ENCODE measurements at regions not wholly inside any gene's neighbourhood (a gene's known extent, or its start where the extent isn't known, plus 50 kb on each side); places are given as distances from the start of the nearest gene placed in this dataset.

GRCh38 chr2:106575955-106576354 lies 88.8 kb downstream of the CD8B2 start:
- no peak overlapping the region for H3K4ac ChIP-seq (ENCODE audit: low read depth, low read length)
- peak; percentile 49 for ATAC-seq (ENCODE audit: low read depth)
- DNase-seq = peak; percentile 56

More at GRCh38 chr2:106575955-106576354, 88.8 kb downstream of the CD8B2 start:
- H2BK120ac ChIP-seq (ENCODE audit: low read depth, low read length) = no peak overlapping the region
- no peak overlapping the region for H3K27ac ChIP-seq (ENCODE audit: insufficient read depth, low read length)
- H4K5ac ChIP-seq (ENCODE audit: low read depth, low read length) = no peak overlapping the region
- no peak overlapping the region for H2AFZ ChIP-seq (replicated peaks; ENCODE audit: low read length, poor library complexity)
- no peak overlapping the region for H2BK15ac ChIP-seq (ENCODE audit: low read depth, low read length)
- H3K4me3 ChIP-seq (ENCODE audit: insufficient read depth, low read depth, low read length) = no peak overlapping the region
- H3K36me3 ChIP-seq (ENCODE audit: control insufficient read depth, insufficient read depth, low read length) = no peaks in the 10 kb centered on the region
- no CpG with 5 or more reads among the region's 6 CpGs for WGBS, 2 experiments (ENCODE audit: extremely low coverage in 2 of 2, insufficient read length in 1 of 2)
- no peak overlapping the region for H4K8ac ChIP-seq (ENCODE audit: low read depth in 2 of 2, low read length in 2 of 2)
- no peak overlapping the region; the same call in 1 of the 2 replicates for H3K4me2 ChIP-seq (ENCODE audit: low read depth, low read length)
- no TSS peak for BruUV-seq (replicated peaks)
- H3K23ac ChIP-seq (ENCODE audit: low read depth, low read length) = no peak overlapping the region
- peaks cover 2% of the 10 kb centered on the region; the same call in 1 of the 2 replicates for H3K27me3 ChIP-seq (ENCODE audit: control insufficient read depth, insufficient read depth, low read length)
- no peaks in the 10 kb centered on the region for H3K9me1 ChIP-seq (ENCODE audit: insufficient read depth, low read length)
- dilution Hi-C loops (cut with HindIII; ENCODE audit: low sequenced_read_pairs, unreplicated experiment) = no loop called here
- H3K79me1 ChIP-seq (ENCODE audit: low read depth in 1 of 2, low read length in 2 of 2) = no peaks in the 10 kb centered on the region
- ChIA-PET POLR2A (ENCODE audit: unreplicated experiment) (no interaction called here), CTCF (no interaction called here)
- no peaks in the 10 kb centered on the region for H4K20me1 ChIP-seq (ENCODE audit: insufficient read depth, low read length)
- no peak overlapping the region for H4K91ac ChIP-seq (ENCODE audit: insufficient read depth, low read depth, low read length)
- no peak overlapping the region for H3K56ac ChIP-seq (ENCODE audit: extremely low read depth, insufficient read depth, low read length)
- no peak overlapping the region for H3K18ac ChIP-seq (ENCODE audit: low read depth, low read length)
- H2BK5ac ChIP-seq (ENCODE audit: low read depth, low read length, poor library complexity, severe bottlenecking) = no peak overlapping the region
- no peak overlapping the region for H3K14ac ChIP-seq (replicated peaks; ENCODE audit: low read depth, low read length)
- TF ChIP-seq CEBPB (IDR thresholded peaks at IDR 0.05; ENCODE audit: low read depth, low read length) = peak; percentile 26; the same call in 1 of the 2 replicates
- TF ChIP-seq MAZ (IDR thresholded peaks at IDR 0.05; ENCODE audit: borderline replicate concordance, low read depth, low read length) = no peak
- no peak overlapping the region for H2AK9ac ChIP-seq (replicated peaks; ENCODE audit: low read depth, low read length, poor library complexity)
- H3K9me3 ChIP-seq (ENCODE audit: control insufficient read depth, insufficient read depth, low read length) = no peaks in the 10 kb centered on the region
- no peak overlapping the region for H2AK5ac ChIP-seq (ENCODE audit: low read depth, low read length)
- in situ Hi-C loops (cut with MboI; ENCODE audit: low sequenced_read_pairs) = no loop called here
- intact Hi-C loops (cut with micrococcal nuclease) = no loop called here
- H2BK20ac ChIP-seq (ENCODE audit: low read depth, low read length) = no peak overlapping the region
- no peak overlapping the region for H3K9ac ChIP-seq (ENCODE audit: low read depth, low read length)
- H3K4me1 ChIP-seq (ENCODE audit: control insufficient read depth, insufficient read depth, low read length) = no peaks in the 10 kb centered on the region

Measured in IMR-90 (cell line).